Mammary epithelial cell (primary cell): ENCODE measurements at regions not wholly inside any gene's neighbourhood (a gene's known extent, or its start where the extent isn't known, plus 50 kb on each side); places are given as distances from the start of the nearest gene placed in this dataset.

ENCODE experiments used
- CTCF ChIP-seq, 2 donors: IDR thresholded peaks in 1 of 2; conservative IDR thresholded peaks in 1 of 2; 2 replicates each; pipeline ENCODE4 v1.5.1; 2011 to 2012; ENCODE audit warnings: inconsistent platforms in 2 of 2, low read length in 2 of 2, mild to moderate bottlenecking in 2 of 2, control low read depth in 1 of 2, low read depth in 1 of 2; ENCODE audit not compliant: insufficient read depth in 1 of 2; ENCODE audit errors: extremely low read depth in 1 of 2
- EZH2 ChIP-seq: IDR thresholded peaks from 2 replicates; pipeline ENCODE4 v1.6.1; 2012; ENCODE audit warnings: low read length, inconsistent platforms, borderline replicate concordance

GRCh38 chr2:65960953-65961352 lies 474.0 kb upstream of the MEIS1 start:
- no peak for TF ChIP-seq CTCF (conservative IDR thresholded peaks at IDR 0.05 in 1 of 2, IDR thresholded peaks at IDR 0.05 in 1 of 2; ENCODE audit: extremely low read depth in 1 of 2, insufficient read depth in 1 of 2, low read depth in 1 of 2, low read length in 2 of 2)
- TF ChIP-seq EZH2, result no peak
